Ovary (tissue), 3 donors: ENCODE measurements at regions not wholly inside any gene's neighbourhood (a gene's known extent, or its start where the extent isn't known, plus 50 kb on each side); places are given as distances from the start of the nearest gene placed in this dataset.

Experiments
- CTCF ChIP-seq, 3 donors: fragments of 450-650 bp in 2 of 3; fragments of 200-600 bp in 1 of 3; IDR thresholded peaks; one replicate each; pipeline versions ENCODE4 v1.5.1 to v1.8.0; 2016 to 2022; ENCODE audit warnings: antibody characterized with exemption in 3 of 3, mild to moderate bottlenecking in 1 of 3
- EP300 ChIP-seq: sonication (generic); formaldehyde crosslinking; IDR thresholded peaks from one replicate; pipeline ENCODE4 v1.6.1; 2017; ENCODE audit warnings: antibody characterized with exemption
- POLR2A ChIP-seq: fragments of 450-650 bp; IDR thresholded peaks from one replicate; pipeline ENCODE4 v1.6.1; 2017; ENCODE audit warnings: antibody characterized with exemption, mild to moderate bottlenecking, moderate library complexity
- donor health status: DM: no; HTN: no; CAD: no.

- TF ChIP-seq POLR2A (no peak), CTCF (IDR thresholded peaks at IDR 0.05) (no peak), EP300 (no peak)
Measured at GRCh38 chr20:47855799-47856198, 70.5 kb upstream of the SULF2 start.
